ENCODE measurements at regions not wholly inside any gene's neighbourhood (a gene's known extent, or its start where the extent isn't known, plus 50 kb on each side); places are given as distances from the start of the nearest gene placed in this dataset.

GRCh38 chr13:28575200-28575599 is 80.3 kb upstream of the FLT1 start:
- H3K27me3 Mint-ChIP-seq (ENCODE audit: low read depth), result peaks cover 10% of the 10 kb centered on the region
- no peak overlapping the region for H3K4ac ChIP-seq (ENCODE audit: low read depth, low read length)
- H3K56ac ChIP-seq (ENCODE audit: insufficient read length, low read depth, low read length), result no peak overlapping the region
- no peak overlapping the region for H2BK20ac ChIP-seq (ENCODE audit: low read depth, low read length, poor library complexity, severe bottlenecking)
- no peaks in the 10 kb centered on the region for H3K9me3 ChIP-seq (ENCODE audit: control insufficient read depth, low read depth, low read length)
- H3K4me1 ChIP-seq (ENCODE audit: insufficient read depth, low read length), result peaks cover 7% of the 10 kb centered on the region; the same call in 1 of the 2 replicates
- H3K4me2 ChIP-seq (ENCODE audit: insufficient read depth, insufficient read length, low read length), result no peak overlapping the region
- H4K8ac ChIP-seq (replicated peaks; ENCODE audit: insufficient read length, low read depth, low read length), result no peak overlapping the region
- H3K36me3 Mint-ChIP-seq (ENCODE audit: insufficient read depth in 1 of 3, low read depth in 3 of 3), result no peaks in the 10 kb centered on the region
- no peak overlapping the region for H2AFZ ChIP-seq (ENCODE audit: low read length)
- no peak overlapping the region for H2BK5ac ChIP-seq (ENCODE audit: insufficient read length, low read length)
- H3K4me3 Mint-ChIP-seq, result no peak overlapping the region
- no peak overlapping the region for H2BK120ac ChIP-seq (ENCODE audit: low read depth, low read length, poor library complexity, severe bottlenecking)
- H3K9ac ChIP-seq (ENCODE audit: extremely low read depth, insufficient read length, low read length), result no peak overlapping the region
- no peak overlapping the region for H3K27ac Mint-ChIP-seq
- no peak overlapping the region for H2BK15ac ChIP-seq (ENCODE audit: low read depth, low read length)
- no peak for DNase-seq
- H3K23me2 ChIP-seq (ENCODE audit: insufficient read length, low read depth, low read length, poor library complexity, severe bottlenecking), result no peaks in the 10 kb centered on the region
- no peaks in the 10 kb centered on the region for H3K79me2 ChIP-seq (ENCODE audit: insufficient read depth, low read length)
- H3K23ac ChIP-seq (ENCODE audit: insufficient read length, low read depth, low read length), result no peak overlapping the region
- H2AK5ac ChIP-seq (ENCODE audit: insufficient read length, low read length), result no peak overlapping the region
- H2BK12ac ChIP-seq (ENCODE audit: insufficient read length, low read depth, low read length), result no peak overlapping the region
- H3K4me1 Mint-ChIP-seq, result peaks cover 23 to 25% of the 10 kb centered on the region in 2 experiments
- H3K14ac ChIP-seq (ENCODE audit: insufficient read depth, low read length), result no peak overlapping the region
- no peak overlapping the region for H4K91ac ChIP-seq (ENCODE audit: insufficient read length, low read depth, low read length)
- no peak for TF ChIP-seq CTCF (conservative IDR thresholded peaks at IDR 0.05)
- H3T11ph ChIP-seq (ENCODE audit: low read length), result no peak overlapping the region
- H4K20me1 ChIP-seq (ENCODE audit: control insufficient read depth, insufficient read depth, insufficient read length), result no peaks in the 10 kb centered on the region
- H3K27me3 ChIP-seq (ENCODE audit: insufficient read depth, low read length), result no peaks in the 10 kb centered on the region
- H3K79me1 ChIP-seq (ENCODE audit: insufficient read depth, low read depth, low read length, poor library complexity, severe bottlenecking), result no peaks in the 10 kb centered on the region
- no CpG with 5 or more reads among the region's 8 CpGs for WGBS (ENCODE audit: extremely low coverage, insufficient read length, low lambda C conversion rate)
- no peaks in the 10 kb centered on the region; a peak in 1 of 5 replicates for H3K9me3 Mint-ChIP-seq
- no peak overlapping the region for H4K5ac ChIP-seq (ENCODE audit: insufficient read length, low read depth, low read length)
- no peak overlapping the region for H3K18ac ChIP-seq (ENCODE audit: insufficient read length, low read depth, low read length)
- no peak overlapping the region for H3K27ac ChIP-seq (ENCODE audit: insufficient read length, low read depth, low read length)

Data from H9 (cell line).